HFFc6 (cell line): ENCODE measurements at regions not wholly inside any gene's neighbourhood (a gene's known extent, or its start where the extent isn't known, plus 50 kb on each side); places are given as distances from the start of the nearest gene placed in this dataset.

Experiments used
- DNase-seq: peaks from one replicate; pipeline ENCODE4 v3.0.0-alpha.2; 2018
- H3K27ac Mint-ChIP-seq: 2 replicates; pipeline ENCODE4 v1.8.0; 2020; ENCODE audit warnings: mild to moderate bottlenecking, mixed read lengths
- H3K27me3 Mint-ChIP-seq: 2 replicates; pipeline ENCODE4 v1.8.0; 2021; ENCODE audit warnings: mild to moderate bottlenecking, moderate library complexity, mixed read lengths; ENCODE audit not compliant: insufficient read depth
- H3K36me3 Mint-ChIP-seq: 2 replicates; pipeline ENCODE4 v1.8.0; 2021; ENCODE audit warnings: low read depth, mixed read lengths
- H3K4me1 Mint-ChIP-seq: 2 replicates; pipeline ENCODE4 v1.8.0; 2020; ENCODE audit warnings: low read depth, mixed read lengths
- H3K4me3 Mint-ChIP-seq: 2 replicates; pipeline ENCODE4 v1.8.0; 2020; ENCODE audit warnings: mild to moderate bottlenecking, moderate library complexity, mixed read lengths
- H3K9me3 Mint-ChIP-seq: 2 replicates; pipeline ENCODE4 v1.8.0; 2020; ENCODE audit warnings: mild to moderate bottlenecking, mixed read lengths
- CTCF ChIP-seq: fragments of 200-600 bp; sonication (generic); IDR thresholded peaks from 2 replicates; pipeline ENCODE4 v1.5.0; 2021; ENCODE audit warnings: antibody characterized with exemption, mild to moderate bottlenecking

DNA sequence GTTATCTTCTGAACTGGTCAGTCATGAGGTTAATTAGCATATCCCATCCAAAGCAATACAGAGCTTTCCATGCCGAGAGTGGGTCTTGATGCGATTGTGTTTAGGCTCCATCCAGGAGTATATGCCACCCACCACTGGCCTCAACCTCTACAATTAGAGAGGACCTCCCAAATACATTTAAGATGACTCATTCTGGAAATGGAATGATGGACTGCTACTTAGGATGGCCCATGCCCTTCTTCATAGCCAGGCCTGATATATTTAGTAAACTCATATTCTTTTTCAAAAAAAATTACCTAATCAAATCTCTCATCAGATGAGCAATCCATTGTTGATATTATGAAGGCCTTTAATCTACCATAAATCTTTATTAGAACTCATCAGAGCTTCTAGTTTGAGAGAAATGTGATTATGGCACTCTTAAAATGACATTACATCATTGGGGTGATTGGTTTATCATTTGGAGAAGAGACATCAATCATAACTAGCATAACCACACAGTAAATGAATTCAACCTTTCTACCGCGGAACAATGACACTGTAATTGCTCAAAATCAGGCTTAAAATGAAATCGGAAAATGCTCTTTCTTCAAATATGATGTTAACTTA lies 414.2 kb upstream of the WWC1 start:
- no peak for DNase-seq
- Mint-ChIP-seq H3K9me3 (no peaks in the 10 kb centered on the region), H3K4me3 (no peak overlapping the region), H3K27ac (no peak overlapping the region), H3K27me3 (peaks cover under 1% of the 10 kb centered on the region; the same call in 1 of the 2 replicates), H3K4me1 (no peaks in the 10 kb centered on the region), H3K36me3 (no peaks in the 10 kb centered on the region)
- TF ChIP-seq CTCF, result no peak

GRCh38 chr5:167877924-167878323 lies 413.5 kb upstream of the WWC1 start:
- H3K27ac Mint-ChIP-seq, result no peak overlapping the region

GRCh38 chr5:167880420-167880819 lies 411.0 kb upstream of the WWC1 start:
- DNase-seq, result no peak
- H3K36me3 Mint-ChIP-seq, result no peaks in the 10 kb centered on the region
- no peaks in the 10 kb centered on the region for H3K9me3 Mint-ChIP-seq
- H3K27me3 Mint-ChIP-seq, result peaks cover 1% of the 10 kb centered on the region; the same call in 1 of the 2 replicates
- TF ChIP-seq CTCF, result no peak
- no peak overlapping the region for H3K4me3 Mint-ChIP-seq
- no peak overlapping the region for H3K27ac Mint-ChIP-seq
- H3K4me1 Mint-ChIP-seq, result no peaks in the 10 kb centered on the region

More at GRCh38 chr5:167877924-167878323, 413.5 kb upstream of the WWC1 start:
- Mint-ChIP-seq H3K9me3 (no peaks in the 10 kb centered on the region), H3K36me3 (no peaks in the 10 kb centered on the region), H3K4me3 (no peak overlapping the region), H3K4me1 (no peaks in the 10 kb centered on the region), H3K27me3 (no peaks in the 10 kb centered on the region)
- no peak for TF ChIP-seq CTCF
- no peak for DNase-seq

- H3K4me1 Mint-ChIP-seq, result peaks cover 1% of the 10 kb centered on the region; the same call in 1 of the 2 replicates
- H3K4me3 Mint-ChIP-seq, result no peak overlapping the region
- H3K27ac Mint-ChIP-seq, result no peak overlapping the region
- no peaks in the 10 kb centered on the region for H3K36me3 Mint-ChIP-seq
- TF ChIP-seq CTCF, result no peak
- DNase-seq, result no peak
- H3K9me3 Mint-ChIP-seq, result no peaks in the 10 kb centered on the region
- peaks cover 1% of the 10 kb centered on the region; the same call in 1 of the 2 replicates for H3K27me3 Mint-ChIP-seq
Observed at GRCh38 chr5:167881041-167881440, 410.4 kb upstream of the WWC1 start.

- TF ChIP-seq CTCF, result no peak
- no peak overlapping the region for H3K27ac Mint-ChIP-seq
- no peaks in the 10 kb centered on the region for H3K36me3 Mint-ChIP-seq
- peaks cover 7% of the 10 kb centered on the region; the same call in 1 of the 2 replicates for H3K4me1 Mint-ChIP-seq
- H3K4me3 Mint-ChIP-seq, result no peak overlapping the region
- no peaks in the 10 kb centered on the region for H3K9me3 Mint-ChIP-seq
- DNase-seq, result no peak
- peaks cover 9% of the 10 kb centered on the region for H3K27me3 Mint-ChIP-seq
Observed at GRCh38 chr5:167886196-167886595, 405.2 kb upstream of the WWC1 start.
